D721Med (cell line): ENCODE measurements at regions not wholly inside any gene's neighbourhood (a gene's known extent, or its start where the extent isn't known, plus 50 kb on each side); places are given as distances from the start of the nearest gene placed in this dataset.

Experiments used
- DNase-seq: peaks from one replicate; pipeline ENCODE4 v3.0.0; 2011; ENCODE audit warnings: low spot score; ENCODE audit not compliant: insufficient read length
- FAIRE-seq: peaks from 2 replicates; lab custom pipeline; 2011; peaks lifted over from hg19 to GRCh38; lab: Jason Lieb, UNC
- TF ChIP-seq, protein P1 (sequence below): IDR thresholded peaks from 2 replicates; pipeline ENCODE4 v1.5.1; 2012; ENCODE audit warnings: mild to moderate bottlenecking, control low read depth; ENCODE audit not compliant: insufficient read depth; ENCODE audit errors: missing control alignments

DNA sequence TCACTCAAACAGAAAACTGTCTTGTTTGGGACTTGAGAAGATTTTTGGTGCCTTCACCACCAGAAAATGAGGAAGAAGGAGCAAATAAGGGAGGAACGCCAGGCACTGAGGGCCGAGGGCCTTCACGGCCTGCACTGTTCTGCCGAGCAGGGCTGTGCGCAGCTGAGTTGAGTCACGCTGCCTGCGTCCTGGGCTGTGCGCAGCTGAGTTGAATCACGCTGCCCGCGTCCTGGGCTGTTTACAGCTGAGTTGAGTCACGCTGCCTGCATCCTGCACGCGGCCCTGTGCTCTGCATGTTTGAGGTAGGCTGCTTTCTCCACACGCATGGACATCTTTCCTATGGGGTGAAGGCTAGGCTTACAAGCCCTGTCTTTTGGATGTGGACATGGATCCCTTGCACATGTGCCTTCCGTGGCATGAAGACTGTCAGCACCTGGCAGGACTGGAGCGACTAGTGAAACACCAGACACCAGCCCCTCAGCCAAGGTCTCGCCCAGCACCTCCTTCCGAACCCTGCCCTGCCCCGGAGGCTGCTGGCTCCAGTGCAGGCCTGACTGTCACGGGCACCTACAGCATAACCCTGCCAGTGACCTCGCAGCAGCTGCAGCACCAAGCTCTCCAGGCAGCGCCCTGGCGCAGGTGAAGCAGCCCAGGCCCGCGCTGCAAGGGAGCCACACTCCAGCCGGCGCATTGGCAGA lies 96.7 kb downstream of the HTR5A start:
- FAIRE-seq = no peak
- no peak for DNase-seq
- TF ChIP-seq, protein P1, sequence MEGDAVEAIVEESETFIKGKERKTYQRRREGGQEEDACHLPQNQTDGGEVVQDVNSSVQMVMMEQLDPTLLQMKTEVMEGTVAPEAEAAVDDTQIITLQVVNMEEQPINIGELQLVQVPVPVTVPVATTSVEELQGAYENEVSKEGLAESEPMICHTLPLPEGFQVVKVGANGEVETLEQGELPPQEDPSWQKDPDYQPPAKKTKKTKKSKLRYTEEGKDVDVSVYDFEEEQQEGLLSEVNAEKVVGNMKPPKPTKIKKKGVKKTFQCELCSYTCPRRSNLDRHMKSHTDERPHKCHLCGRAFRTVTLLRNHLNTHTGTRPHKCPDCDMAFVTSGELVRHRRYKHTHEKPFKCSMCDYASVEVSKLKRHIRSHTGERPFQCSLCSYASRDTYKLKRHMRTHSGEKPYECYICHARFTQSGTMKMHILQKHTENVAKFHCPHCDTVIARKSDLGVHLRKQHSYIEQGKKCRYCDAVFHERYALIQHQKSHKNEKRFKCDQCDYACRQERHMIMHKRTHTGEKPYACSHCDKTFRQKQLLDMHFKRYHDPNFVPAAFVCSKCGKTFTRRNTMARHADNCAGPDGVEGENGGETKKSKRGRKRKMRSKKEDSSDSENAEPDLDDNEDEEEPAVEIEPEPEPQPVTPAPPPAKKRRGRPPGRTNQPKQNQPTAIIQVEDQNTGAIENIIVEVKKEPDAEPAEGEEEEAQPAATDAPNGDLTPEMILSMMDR = no peak

DNA sequence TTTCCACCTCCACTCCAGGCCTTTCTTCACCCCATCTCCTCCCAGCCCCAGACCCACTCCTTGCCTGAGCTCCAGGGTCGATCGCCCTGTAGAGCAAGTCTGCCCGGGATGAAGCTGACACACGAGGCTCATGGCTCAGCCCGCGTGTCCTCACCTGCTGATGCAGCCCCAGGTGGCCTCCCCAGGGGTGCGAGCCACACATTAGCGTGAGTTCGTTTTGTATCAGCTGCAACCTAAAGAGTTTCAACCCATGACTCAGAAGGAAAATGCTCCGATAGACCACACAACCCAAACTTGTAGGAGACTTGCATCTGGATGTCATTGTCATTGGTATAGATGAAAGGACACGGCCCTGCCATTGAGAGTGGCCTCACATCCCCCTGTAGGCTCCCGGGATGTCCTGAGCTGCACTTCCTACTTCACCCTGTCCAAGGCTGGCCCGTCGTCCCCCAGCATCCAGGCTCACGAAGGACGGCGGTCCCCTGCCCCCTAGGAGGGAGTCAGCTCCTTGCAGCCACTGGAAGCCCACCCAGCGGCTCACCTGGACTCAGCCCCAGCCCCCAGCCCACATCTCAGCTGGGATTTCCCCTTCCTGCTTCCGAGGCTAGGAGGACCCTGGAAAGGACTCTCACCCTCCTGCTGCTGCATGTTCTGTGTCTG lies 97.7 kb downstream of the HTR5A start:
- DNase-seq = no peak
- TF ChIP-seq, protein P1 = no peak
- no peak for FAIRE-seq

DNA sequence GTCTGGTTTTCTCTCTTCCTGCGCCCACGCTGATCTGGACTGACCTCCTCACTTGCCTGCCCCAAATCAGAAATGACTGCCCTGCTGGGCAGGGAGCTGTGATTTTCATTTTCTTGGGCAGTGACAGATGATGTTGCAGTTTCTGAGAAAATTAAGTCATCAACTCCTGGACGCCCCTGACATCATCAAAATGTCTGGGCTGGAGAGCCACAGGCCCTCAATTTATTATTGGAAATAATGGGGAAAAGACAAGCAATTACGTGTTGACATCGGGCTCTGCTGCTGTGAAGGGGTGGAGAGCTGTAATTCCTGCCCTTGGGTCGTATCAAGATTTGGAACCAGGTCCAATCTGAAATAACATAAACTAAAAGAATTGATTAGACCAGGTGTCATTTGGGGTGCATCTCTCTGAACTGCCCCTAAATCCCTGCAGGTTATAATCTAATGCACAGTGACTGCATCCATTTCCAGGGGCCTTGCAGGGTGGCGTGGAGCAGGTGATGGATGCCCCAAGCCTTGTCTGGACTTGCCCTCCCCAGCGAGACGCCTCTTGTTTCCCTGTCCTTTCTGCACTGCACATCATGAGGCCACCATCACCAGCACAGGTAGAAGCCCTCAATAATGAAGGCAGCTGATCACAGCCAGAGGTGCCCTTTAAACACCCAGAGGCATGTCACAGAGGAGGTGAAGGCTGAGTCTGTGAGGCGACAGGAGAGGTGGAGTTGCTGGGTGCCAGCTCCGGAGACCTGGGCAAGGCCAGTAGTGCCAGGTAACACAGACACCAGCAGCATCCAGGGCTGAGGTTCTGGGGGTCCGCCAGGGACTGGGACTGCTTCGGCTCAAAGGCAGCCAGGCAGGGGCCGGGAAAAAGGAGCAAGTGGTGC lies 98.7 kb downstream of the HTR5A start:
- FAIRE-seq (no peak), DNase-seq (no peak)
- TF ChIP-seq, protein P1 = no peak

DNA sequence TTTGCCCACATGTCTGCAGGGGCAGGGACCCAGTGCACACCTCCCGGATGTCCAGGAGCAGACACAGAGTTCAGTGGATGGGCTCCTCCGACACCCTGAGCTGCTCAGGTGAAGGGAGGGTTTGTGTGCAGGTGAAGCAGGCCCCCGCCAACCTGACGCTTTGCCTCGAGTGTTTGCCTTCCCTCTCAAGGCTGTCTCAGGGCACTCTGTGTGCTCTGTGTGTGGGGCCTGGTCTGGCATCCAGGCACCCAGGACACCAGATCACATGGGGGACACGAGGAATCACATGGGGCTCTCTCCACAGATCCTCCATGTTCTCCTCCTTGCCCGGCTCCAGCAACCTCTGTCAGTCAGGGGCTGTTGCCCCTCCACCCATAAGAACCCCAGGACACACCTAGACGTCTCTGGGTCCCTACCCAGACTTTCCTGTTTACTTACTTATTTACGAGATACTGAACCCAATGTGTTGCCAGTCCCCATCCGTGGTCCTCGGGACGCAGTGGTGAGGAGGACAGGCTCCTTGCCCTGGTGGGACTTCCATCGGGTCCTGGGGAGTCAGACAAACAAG lies 99.5 kb downstream of the HTR5A start:
- DNase-seq = no peak
- FAIRE-seq = no peak
- TF ChIP-seq, protein P1 = no peak

DNA sequence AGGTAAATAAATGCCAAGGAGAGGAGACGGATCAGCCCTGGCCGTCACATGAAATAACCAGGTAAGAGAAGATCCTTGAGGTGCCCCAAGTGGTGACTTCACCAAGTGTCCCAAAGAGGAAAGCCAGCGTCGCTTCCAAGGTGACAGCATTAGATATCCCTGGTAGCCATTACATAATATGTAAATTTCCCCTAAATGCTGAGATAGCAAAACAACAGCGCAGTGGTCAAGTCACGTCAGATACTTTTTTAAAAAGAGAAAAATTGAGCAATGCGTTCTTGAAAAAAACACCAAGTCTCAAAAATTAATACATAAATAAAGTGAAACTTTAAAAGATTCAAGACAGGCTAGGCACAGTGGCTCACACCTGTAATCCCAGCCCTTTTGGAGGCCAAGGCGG lies 100.2 kb downstream of the HTR5A start:
- FAIRE-seq (no peak), DNase-seq (no peak)
- TF ChIP-seq, protein P1 = no peak

DNA sequence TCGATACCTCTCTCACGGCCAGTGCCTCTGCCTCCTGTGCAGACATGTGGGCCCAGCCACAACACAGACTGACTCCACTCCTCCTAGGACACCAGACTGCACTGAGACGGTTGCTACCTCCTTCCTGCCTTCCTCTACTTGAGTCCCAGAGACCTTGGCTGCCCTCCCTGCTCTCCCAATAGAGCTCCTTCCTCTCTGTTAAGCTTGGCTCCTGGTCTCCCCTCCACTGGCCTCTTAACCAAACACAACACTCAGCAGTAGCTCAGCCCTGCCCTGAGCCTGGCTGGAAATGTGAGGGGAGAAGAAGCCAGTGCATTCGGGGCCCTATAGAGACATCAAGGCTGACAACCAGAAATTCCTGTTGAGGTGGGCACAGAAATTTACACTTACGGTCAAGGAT lies 102.0 kb downstream of the HTR5A start:
- TF ChIP-seq, protein P1 = no peak
- FAIRE-seq (no peak), DNase-seq (no peak)
